T-helper 9 cell (primary cell): ENCODE measurements at regions not wholly inside any gene's neighbourhood (a gene's known extent, or its start where the extent isn't known, plus 50 kb on each side); places are given as distances from the start of the nearest gene placed in this dataset.
"Not testable (repeated sequence)": the region's sequence is repeated elsewhere in the genome, so short reads cannot be mapped to it uniquely, and the experiment has no call there.

Source experiments
- DNase-seq: peaks from one replicate; pipeline ENCODE4 v3.0.0-alpha.2; 2020

- DNase-seq = no peak
These were observed 509.3 kb downstream of the CENPC start for GRCh38 chr4:67035986-67036385.

GRCh38 chr4:67035501-67035900 lies 509.8 kb downstream of the CENPC start:
- DNase-seq = no peak

GRCh38 chr4:67030636-67031035 lies 514.7 kb downstream of the CENPC start:
- no peak for DNase-seq

GRCh38 chr4:67020438-67020797 lies 524.9 kb downstream of the CENPC start:
- no peak for DNase-seq

GRCh38 chr4:67019686-67020437 lies 525.4 kb downstream of the CENPC start:
- DNase-seq = no peak

- DNase-seq = no peak
These were observed 530.7 kb downstream of the CENPC start for GRCh38 chr4:67014592-67014991.

GRCh38 chr4:67006791-67007190 lies 538.5 kb downstream of the CENPC start:
- no peak for DNase-seq

- DNase-seq = no peak
These were observed 553.8 kb downstream of the CENPC start for GRCh38 chr4:66991521-66991920.

- no peak for DNase-seq
These were observed 570.6 kb downstream of the CENPC start for GRCh38 chr4:66974665-66975064.

GRCh38 chr4:66972087-66972486 lies 573.2 kb downstream of the CENPC start:
- DNase-seq = no peak

- no peak for DNase-seq
These were observed 580.8 kb downstream of the CENPC start for GRCh38 chr4:66964467-66964866.

- DNase-seq = no peak
These were observed 582.2 kb downstream of the CENPC start for GRCh38 chr4:66963084-66963483.

- no peak for DNase-seq
These were observed 586.1 kb downstream of the CENPC start for GRCh38 chr4:66959207-66959606.

- no peak for DNase-seq
These were observed 588.5 kb downstream of the CENPC start for GRCh38 chr4:66956852-66957251.

- no peak for DNase-seq
These were observed 588.9 kb downstream of the CENPC start for GRCh38 chr4:66956426-66956825.

- no peak for DNase-seq
These were observed 589.5 kb downstream of the CENPC start for GRCh38 chr4:66955784-66956183.

GRCh38 chr4:66949419-66949818 lies 595.9 kb downstream of the CENPC start:
- no peak for DNase-seq

GRCh38 chr4:66946761-66947160 lies 598.5 kb downstream of the CENPC start:
- no peak for DNase-seq

- DNase-seq = no peak
These were observed 602.2 kb downstream of the CENPC start for GRCh38 chr4:66943112-66943511.

GRCh38 chr4:66931981-66932380 lies 613.3 kb downstream of the CENPC start:
- DNase-seq = not testable (repeated sequence)

- no peak for DNase-seq
These were observed 615.1 kb downstream of the CENPC start for GRCh38 chr4:66930206-66930605.

GRCh38 chr4:66929748-66930147 lies 615.6 kb downstream of the CENPC start:
- DNase-seq = no peak

GRCh38 chr4:66928881-66929280 lies 616.4 kb downstream of the CENPC start:
- DNase-seq = not testable (repeated sequence)

- DNase-seq = no peak
These were observed 617.4 kb downstream of the CENPC start for GRCh38 chr4:66927937-66928336.

GRCh38 chr4:66926687-66927086 lies 618.6 kb downstream of the CENPC start:
- DNase-seq = no peak
